Limb (tissue), 2 donors: ENCODE measurements at regions not wholly inside any gene's neighbourhood (a gene's known extent, or its start where the extent isn't known, plus 50 kb on each side); places are given as distances from the start of the nearest gene placed in this dataset.

Source experiments
- DNase-seq, 2 donors: peaks; one replicate each; pipeline ENCODE4 v3.0.0-alpha.2; 2016; ENCODE audit errors: extremely low spot score in 2 of 2

- DNase-seq = no peak
Measured at GRCh38 chr11:116698080-116698479, 74.7 kb downstream of the BUD13 start.

DNA sequence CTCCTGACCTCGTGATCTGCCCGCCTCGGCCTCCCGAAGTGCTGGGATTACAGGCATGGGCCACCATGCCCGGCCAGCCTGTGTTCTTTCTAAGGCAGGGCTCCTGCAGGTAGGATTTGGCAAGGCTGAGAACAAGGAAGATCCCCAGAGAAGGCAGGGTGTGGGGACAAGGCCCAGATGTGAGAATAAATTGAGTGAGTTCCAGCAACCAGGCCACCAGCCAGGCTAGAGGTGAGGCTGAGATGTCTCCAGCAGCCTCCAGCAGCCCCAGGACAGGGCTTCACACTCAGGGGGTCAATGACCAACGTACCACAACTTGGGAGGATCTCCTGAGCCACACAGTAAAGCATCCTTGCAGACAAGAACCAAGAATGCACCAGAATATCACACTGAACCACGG, 75.1 kb downstream of the BUD13 start:
- DNase-seq = no peak

DNA sequence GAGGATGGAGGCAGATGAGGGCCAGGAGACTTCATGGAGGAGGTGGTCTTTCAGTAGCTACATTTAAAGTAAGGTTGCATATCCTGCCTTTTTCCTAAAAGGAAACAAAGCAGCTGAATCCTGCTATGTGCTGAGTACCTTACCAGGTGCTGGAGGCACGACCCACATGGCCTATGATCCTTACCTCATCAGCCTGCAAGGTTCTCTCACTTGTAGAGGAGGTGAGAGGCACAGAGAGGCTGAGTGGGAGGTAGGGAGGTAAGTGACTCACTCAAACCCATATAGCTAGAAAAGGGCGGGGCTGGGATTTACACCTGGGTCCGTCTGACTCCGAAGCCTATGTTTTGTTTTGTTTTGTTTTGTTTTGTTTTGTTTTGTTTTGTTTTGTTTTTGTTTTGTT, 75.8 kb downstream of the BUD13 start:
- no peak for DNase-seq

- no peak for DNase-seq
Measured at GRCh38 chr11:116696381-116696941, 76.3 kb downstream of the BUD13 start.

- no peak for DNase-seq
Measured at GRCh38 chr11:116695657-116696254, 77.0 kb downstream of the BUD13 start.

DNA sequence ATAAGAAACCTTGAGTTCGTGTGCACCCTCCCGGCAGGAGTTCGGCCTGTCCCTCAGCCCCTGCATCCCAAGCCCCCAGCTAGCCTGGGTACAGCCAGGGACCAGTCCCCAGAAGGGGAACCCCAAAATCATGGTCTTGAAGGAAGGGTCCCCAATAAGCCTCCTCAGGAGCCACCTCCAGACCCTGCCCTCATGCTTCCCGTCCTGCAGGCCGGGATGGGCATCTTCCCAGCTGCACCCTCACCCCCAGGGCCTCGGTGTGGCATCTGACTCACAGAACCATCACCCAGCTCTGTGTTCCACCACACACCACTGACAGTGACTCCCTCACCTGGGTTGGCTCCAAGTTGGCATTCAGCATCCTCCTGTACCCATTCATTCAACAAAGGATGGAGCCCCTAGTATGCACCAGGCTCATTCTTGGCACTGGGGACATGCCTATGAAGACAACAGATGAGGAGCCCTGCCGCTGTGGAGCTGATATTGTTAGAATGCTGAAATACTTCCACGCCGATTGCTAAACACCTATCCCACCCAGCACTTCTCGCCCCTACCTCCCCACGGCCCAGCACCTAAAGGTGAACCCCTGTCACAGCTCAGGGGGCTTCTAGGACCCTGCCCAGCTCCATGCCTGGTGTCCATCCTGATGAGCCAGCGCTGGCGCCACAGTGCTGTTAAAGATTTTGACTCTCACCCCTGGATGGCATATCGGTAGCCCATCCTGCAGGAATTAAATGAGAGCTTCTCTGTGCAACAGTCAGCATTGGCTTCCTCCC, 77.8 kb downstream of the BUD13 start:
- no peak for DNase-seq

DNA sequence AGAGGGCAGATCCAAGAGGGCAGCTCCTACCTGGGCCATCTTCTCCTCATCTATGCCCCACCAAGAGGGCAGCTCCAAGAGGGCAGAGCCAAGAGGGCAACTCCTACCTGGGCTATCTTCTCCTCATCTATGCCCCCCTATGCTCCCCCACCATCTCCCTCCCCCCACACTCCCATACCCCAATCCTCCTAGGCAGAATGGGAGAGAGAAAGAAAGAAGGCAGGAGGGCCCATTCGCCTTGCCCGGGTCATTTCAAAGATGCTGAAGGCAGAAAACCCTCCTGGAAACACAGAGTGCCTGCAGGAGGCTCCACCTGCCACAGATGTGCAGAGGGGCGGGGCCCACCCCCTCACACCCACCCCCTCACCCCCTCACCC, 78.5 kb downstream of the BUD13 start:
- no peak for DNase-seq

- no peak for DNase-seq
Measured at GRCh38 chr11:116693593-116694348, 79.0 kb downstream of the BUD13 start.

DNA sequence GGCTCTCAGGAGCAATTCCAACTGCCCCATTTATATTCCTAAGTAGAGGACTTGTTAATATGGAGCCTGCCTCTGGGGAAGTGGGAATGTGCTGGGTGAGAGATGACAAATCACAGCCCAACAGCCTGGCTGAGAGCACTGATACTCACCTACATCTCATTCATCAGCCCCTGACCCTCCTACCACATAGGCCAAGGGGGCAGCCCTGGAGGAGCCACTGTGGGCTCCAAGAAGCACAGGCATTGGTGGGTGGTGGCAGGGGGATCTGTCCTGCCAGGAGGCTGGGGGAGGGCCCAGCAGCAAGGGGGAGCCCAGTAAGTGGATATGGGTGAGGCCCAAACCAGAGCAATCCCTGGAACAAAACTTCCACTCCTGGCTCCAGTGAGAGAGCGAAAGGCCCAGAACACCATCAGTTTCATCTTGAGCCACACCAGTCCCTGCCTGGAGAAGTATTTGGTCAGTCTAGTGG, 79.7 kb downstream of the BUD13 start:
- no peak for DNase-seq

GRCh38 chr11:116692318-116693101, 80.3 kb downstream of the BUD13 start:
- DNase-seq = no peak

- DNase-seq = peak in 1 of 2 donors; percentile 73
Measured at GRCh38 chr11:116691771-116692177, 81.0 kb downstream of the BUD13 start.

DNA sequence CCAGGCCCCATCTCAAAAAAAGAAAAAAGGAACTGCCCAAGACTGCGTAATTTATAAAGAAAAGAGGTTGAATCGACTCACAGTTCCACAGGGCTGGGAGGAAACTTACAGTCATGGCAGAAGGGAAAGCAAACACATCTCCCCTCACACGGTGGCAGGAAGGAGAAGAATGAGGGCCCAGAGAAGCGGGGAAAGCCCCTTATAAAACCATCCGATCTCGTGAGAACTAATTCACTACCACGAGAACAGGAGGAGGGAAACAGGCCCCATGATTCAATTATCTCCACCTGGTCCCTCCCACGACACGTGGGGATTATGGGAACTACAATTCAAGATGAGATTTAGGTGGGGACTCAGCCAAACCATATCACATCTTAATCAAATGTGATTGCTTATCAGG, 82.2 kb downstream of the BUD13 start:
- DNase-seq = no peak

- no peak for DNase-seq
Measured at GRCh38 chr11:116689413-116690127, 83.2 kb downstream of the BUD13 start.

- DNase-seq = no peak
Measured at GRCh38 chr11:116688202-116688540, 84.6 kb downstream of the BUD13 start.

- no peak for DNase-seq
Measured at GRCh38 chr11:116687458-116688201, 85.2 kb downstream of the BUD13 start.

GRCh38 chr11:116686866-116687265, 85.9 kb downstream of the BUD13 start:
- DNase-seq = no peak

- no peak for DNase-seq
Measured at GRCh38 chr11:116683982-116684381, 88.8 kb downstream of the BUD13 start.

DNA sequence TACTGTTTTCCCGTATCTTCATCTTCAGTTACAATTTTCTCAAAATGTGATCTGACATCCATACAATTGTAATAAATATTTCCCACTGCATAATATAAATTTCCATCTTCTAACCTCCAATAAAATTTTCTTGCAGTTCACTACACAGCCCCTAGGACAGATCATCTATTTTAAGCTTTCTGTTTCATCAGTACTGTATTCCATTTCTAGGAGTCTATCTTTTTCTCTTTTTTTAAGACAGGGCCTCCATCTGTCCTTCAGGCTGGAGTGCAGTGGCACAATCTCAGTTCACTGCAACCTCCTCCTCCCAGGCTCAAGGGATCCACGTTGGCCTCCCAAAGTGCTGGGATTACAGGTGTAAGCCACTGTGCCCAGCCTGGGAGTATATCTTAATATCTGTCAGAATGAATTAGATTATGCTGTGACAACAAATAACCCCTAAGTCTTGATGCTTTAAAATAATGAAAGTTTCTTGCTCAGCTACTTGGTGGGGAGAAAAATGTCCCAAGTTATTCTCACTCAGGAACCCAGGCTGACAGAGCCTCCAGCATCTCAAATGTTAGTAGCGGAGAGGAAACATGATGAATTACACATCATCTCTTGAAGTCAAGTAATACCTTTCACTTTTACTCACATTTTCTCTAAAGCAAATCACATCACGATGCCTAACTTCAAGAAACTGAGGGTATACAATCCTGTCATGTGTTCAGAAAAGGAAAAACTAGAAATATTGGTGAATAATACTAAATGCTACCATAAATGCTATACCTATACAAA, 92.2 kb downstream of the BUD13 start:
- DNase-seq = no peak

GRCh38 chr11:116678887-116679286, 93.9 kb downstream of the BUD13 start:
- DNase-seq = no peak
